Epithelial cell of esophagus (primary cell): ENCODE measurements at regions not wholly inside any gene's neighbourhood (a gene's known extent, or its start where the extent isn't known, plus 50 kb on each side); places are given as distances from the start of the nearest gene placed in this dataset.

Experiments used
- DNase-seq: peaks from one replicate; pipeline ENCODE4 v3.0.0; 2010; ENCODE audit warnings: low read depth
- H3K4me3 ChIP-seq: 2 replicates; pipeline ENCODE4 v1.5.1; 2011; ENCODE audit warnings: mild to moderate bottlenecking, low read length, control low read depth
- CTCF ChIP-seq: IDR thresholded peaks from 2 replicates; pipeline ENCODE4 v1.5.1; 2011; ENCODE audit warnings: low read depth, mild to moderate bottlenecking, low read length, control low read depth, inconsistent platforms; ENCODE audit not compliant: insufficient read depth; ENCODE audit errors: missing control alignments

- DNase-seq = no peak
- H3K4me3 ChIP-seq = no peak overlapping the region
- no peak for TF ChIP-seq CTCF
Observed at GRCh38 chr4:110675426-110675825, 52.5 kb upstream of the PITX2 start.

- no peak overlapping the region for H3K4me3 ChIP-seq
- no peak for DNase-seq
- no peak for TF ChIP-seq CTCF
Observed at GRCh38 chr4:110676241-110676640, 53.4 kb upstream of the PITX2 start.

GRCh38 chr4:110678517-110679227 lies 55.8 kb upstream of the PITX2 start:
- TF ChIP-seq CTCF = no peak
- no peak for DNase-seq
- no peak overlapping the region for H3K4me3 ChIP-seq

DNA sequence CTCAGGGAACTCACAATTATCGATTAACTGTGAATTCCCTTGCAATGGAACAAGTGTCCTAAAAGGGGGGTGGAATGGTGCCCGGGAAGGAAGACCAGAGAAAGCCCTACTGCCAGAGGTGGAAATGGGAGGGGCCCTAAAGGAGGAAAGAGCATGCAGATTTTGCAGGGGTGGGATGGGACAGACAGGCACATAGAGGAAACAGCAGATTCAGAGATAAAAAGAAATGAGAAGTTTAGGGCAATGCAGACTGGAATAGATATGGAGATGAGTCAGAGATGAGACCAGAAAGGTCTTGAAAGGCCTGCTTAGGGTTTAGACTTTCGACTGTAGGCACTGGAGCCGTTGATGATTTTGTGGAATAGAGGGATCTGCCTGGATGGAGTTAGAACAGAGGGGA lies 57.4 kb upstream of the PITX2 start:
- TF ChIP-seq CTCF = no peak
- H3K4me3 ChIP-seq = no peak overlapping the region
- DNase-seq = no peak

DNA sequence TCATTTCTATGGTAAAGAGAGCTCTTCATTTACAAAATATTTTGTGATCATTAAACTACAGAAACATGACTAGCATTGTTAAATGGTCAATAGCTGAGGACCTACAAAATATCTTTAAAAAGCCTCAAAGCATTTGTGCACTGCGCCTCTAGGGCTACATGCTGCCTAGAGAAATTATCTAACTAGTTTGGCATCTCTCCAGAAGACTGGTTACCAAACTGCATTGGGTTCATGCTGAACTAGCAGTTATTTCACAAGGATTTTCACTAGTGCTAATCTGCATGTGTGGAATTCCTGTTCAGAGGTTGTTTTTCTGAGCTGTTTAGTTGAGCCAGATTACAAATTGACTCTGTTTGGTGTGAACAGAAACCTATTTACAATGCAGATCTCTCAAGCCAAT lies 58.5 kb upstream of the PITX2 start:
- no peak for TF ChIP-seq CTCF
- peak; percentile 10 for DNase-seq
- no peak overlapping the region for H3K4me3 ChIP-seq

DNA sequence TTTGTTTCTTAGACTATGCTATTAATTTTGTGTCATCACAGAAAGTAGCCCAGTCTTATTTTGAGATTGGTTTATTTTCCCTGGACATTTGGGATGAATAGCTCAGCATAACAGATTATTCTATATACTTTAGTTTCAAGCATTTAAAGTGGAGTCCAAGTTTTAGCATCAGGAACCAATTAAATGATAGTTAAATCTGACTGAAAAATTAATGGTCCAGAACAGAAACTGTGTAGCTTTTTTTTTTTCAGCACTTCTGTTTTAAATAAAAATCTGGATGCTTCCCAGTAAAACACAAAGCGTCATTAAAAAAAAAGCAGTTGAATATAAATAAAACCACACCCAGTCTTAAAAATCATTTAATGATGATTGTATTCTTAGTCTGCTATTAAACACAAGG lies 59.4 kb upstream of the PITX2 start:
- DNase-seq = no peak
- no peak for TF ChIP-seq CTCF
- no peak overlapping the region for H3K4me3 ChIP-seq

- no peak for DNase-seq
- no peak for TF ChIP-seq CTCF
- no peak overlapping the region for H3K4me3 ChIP-seq
Observed at GRCh38 chr4:110683601-110684000, 60.7 kb upstream of the PITX2 start.
